ENCODE measurements at regions not wholly inside any gene's neighbourhood (a gene's known extent, or its start where the extent isn't known, plus 50 kb on each side); places are given as distances from the start of the nearest gene placed in this dataset.

- TF ChIP-seq CTCF (IDR thresholded peaks at IDR 0.05) = no peak
- H3K4me3 ChIP-seq (ENCODE audit: low read depth in 1 of 2, low read length in 1 of 2) = no peak overlapping the region
- H3K9me3 ChIP-seq = no peaks in the 10 kb centered on the region
- H3K27me3 ChIP-seq = no peaks in the 10 kb centered on the region
- H3K27ac ChIP-seq = no peak overlapping the region
- H3K4me1 ChIP-seq (ENCODE audit: control insufficient read depth in 1 of 2, insufficient read depth in 1 of 2, low read depth in 1 of 2, low read length in 1 of 2) = peaks cover 22% of the 10 kb centered on the region in 2 experiments
- H3K36me3 ChIP-seq = no peaks in the 10 kb centered on the region
Observed at GRCh38 chr2:9097892-9098291, 94.4 kb upstream of the MBOAT2 start.

DNA sequence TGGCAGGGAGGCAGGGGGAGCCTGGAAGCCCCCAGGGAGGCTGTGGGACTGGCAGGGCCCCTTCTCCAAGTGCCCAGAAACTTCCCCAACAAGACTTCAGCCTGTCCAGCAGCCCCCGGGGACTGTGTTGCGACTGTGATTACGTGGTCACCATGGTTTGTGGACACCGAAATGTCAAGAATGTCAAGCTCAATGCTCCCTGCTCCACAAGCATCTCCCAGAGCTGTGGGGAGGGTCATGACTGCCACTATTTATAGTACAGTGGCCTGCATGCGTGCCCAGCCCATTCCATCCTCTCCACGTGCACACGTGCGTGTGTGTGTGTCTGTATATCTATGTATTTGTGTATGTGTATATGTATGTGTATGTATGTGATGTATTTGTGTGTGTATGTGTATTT is 93.8 kb upstream of the MBOAT2 start:
- Histone ChIP-seq H3K36me3 (no peaks in the 10 kb centered on the region), H3K9me3 (no peaks in the 10 kb centered on the region), H3K4me1 (ENCODE audit: control insufficient read depth in 1 of 2, insufficient read depth in 1 of 2, low read depth in 1 of 2, low read length in 1 of 2) (peaks cover 22% of the 10 kb centered on the region in 2 experiments), H3K4me3 (ENCODE audit: low read depth in 1 of 2, low read length in 1 of 2) (no peak overlapping the region), H3K27ac (no peak overlapping the region), H3K27me3 (no peaks in the 10 kb centered on the region)
- no peak for TF ChIP-seq CTCF (IDR thresholded peaks at IDR 0.05)

DNA sequence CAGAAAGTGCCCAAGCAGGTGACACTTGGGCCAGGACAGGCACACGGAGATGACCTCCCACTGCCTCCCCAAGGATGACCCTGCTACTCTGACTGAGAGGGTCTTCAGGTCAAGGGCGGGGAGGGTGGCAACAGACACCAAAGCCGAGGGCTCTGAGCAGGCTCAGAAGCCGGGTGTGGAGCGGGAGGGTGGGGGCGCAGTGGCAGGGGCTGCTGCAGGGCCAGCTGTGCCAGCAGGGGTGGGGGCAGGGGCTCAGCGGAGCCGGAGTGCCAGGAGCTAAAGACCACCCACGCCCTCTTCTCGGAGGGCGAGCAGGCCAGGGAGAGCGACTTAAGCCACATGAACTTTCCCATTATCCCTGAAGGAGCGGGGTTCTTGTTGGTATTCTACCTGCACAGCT is 93.3 kb upstream of the MBOAT2 start:
- H3K9me3 ChIP-seq = no peaks in the 10 kb centered on the region
- H3K27me3 ChIP-seq = no peaks in the 10 kb centered on the region
- no peak overlapping the region for H3K27ac ChIP-seq
- H3K36me3 ChIP-seq = no peaks in the 10 kb centered on the region
- no peak for TF ChIP-seq CTCF (IDR thresholded peaks at IDR 0.05)
- peaks cover 22% of the 10 kb centered on the region in 2 experiments for H3K4me1 ChIP-seq (ENCODE audit: control insufficient read depth in 1 of 2, insufficient read depth in 1 of 2, low read depth in 1 of 2, low read length in 1 of 2)
- H3K4me3 ChIP-seq (ENCODE audit: low read depth in 1 of 2, low read length in 1 of 2) = no peak overlapping the region

- TF ChIP-seq CTCF (IDR thresholded peaks at IDR 0.05) = no peak
- H3K27ac ChIP-seq = peak overlapping the region; percentile 33
- H3K4me1 ChIP-seq (ENCODE audit: control insufficient read depth in 1 of 2, insufficient read depth in 1 of 2, low read depth in 1 of 2, low read length in 1 of 2) = peaks cover 22% of the 10 kb centered on the region in 2 experiments
- no peaks in the 10 kb centered on the region for H3K36me3 ChIP-seq
- peak overlapping the region; percentile 57 to 58 for H3K4me3 ChIP-seq (ENCODE audit: low read depth in 1 of 2, low read length in 1 of 2)
- no peaks in the 10 kb centered on the region for H3K9me3 ChIP-seq
- H3K27me3 ChIP-seq = no peaks in the 10 kb centered on the region
Observed at GRCh38 chr2:9095690-9096089, 92.2 kb upstream of the MBOAT2 start.

- Histone ChIP-seq H3K27ac (peak overlapping the region; percentile 33), H3K36me3 (no peaks in the 10 kb centered on the region), H3K27me3 (no peaks in the 10 kb centered on the region), H3K4me3 (ENCODE audit: low read depth in 1 of 2, low read length in 1 of 2) (peak overlapping the region; percentile 57 to 58), H3K4me1 (ENCODE audit: control insufficient read depth in 1 of 2, insufficient read depth in 1 of 2, low read depth in 1 of 2, low read length in 1 of 2) (peaks cover 22% of the 10 kb centered on the region in 2 experiments), H3K9me3 (no peaks in the 10 kb centered on the region)
- TF ChIP-seq CTCF (IDR thresholded peaks at IDR 0.05) = no peak
Observed at GRCh38 chr2:9095226-9095625, 91.7 kb upstream of the MBOAT2 start.

DNA sequence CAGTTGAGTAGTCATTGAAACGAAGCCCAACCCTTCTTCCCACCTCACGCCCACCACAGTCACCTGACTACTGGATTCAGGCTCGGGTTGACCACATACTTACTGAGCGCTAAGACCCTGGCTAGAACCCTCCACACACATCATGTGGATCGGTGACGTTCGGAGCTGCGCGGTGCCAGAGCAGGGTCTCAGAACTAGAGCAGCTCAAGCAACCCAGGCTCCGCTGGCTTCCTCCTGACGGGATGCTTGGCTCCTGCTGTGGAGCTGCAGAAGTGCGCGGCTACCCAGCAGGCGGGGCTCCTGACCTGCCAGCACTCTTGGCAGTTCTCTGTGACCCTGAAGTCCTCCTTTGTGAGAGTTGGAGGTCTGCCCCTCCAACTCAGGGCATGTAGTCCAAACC is 90.6 kb upstream of the MBOAT2 start:
- no peaks in the 10 kb centered on the region for H3K27me3 ChIP-seq
- no peaks in the 10 kb centered on the region for H3K36me3 ChIP-seq
- H3K4me1 ChIP-seq (ENCODE audit: control insufficient read depth in 1 of 2, insufficient read depth in 1 of 2, low read depth in 1 of 2, low read length in 1 of 2) = peaks cover 22% of the 10 kb centered on the region in 2 experiments
- TF ChIP-seq CTCF (IDR thresholded peaks at IDR 0.05) = no peak
- no peaks in the 10 kb centered on the region for H3K9me3 ChIP-seq
- no peak overlapping the region for H3K4me3 ChIP-seq (ENCODE audit: low read depth in 1 of 2, low read length in 1 of 2)
- H3K27ac ChIP-seq = no peak overlapping the region
